MM.1S (cell line): ENCODE measurements at regions not wholly inside any gene's neighbourhood (a gene's known extent, or its start where the extent isn't known, plus 50 kb on each side); places are given as distances from the start of the nearest gene placed in this dataset.
"Not testable (repeated sequence)": the region's sequence is repeated elsewhere in the genome, so short reads cannot be mapped to it uniquely, and the experiment has no call there.

ENCODE experiments used
- DNase-seq: peaks from one replicate; pipeline ENCODE4 v3.0.0-alpha.2; 2015
- H2AFZ ChIP-seq: fragments of 300-600 bp; sonication (generic); 2 replicates; pipeline ENCODE4 v1.6.0; 2016; ENCODE audit warnings: antibody characterized with exemption, low read length
- H3F3A ChIP-seq: fragments of 300-600 bp; sonication (generic); 2 replicates; pipeline ENCODE4 v1.6.1; 2016; ENCODE audit warnings: mild to moderate bottlenecking, antibody characterized with exemption, low read length, moderate library complexity, mixed read lengths; ENCODE audit not compliant: insufficient read depth
- H3K27ac ChIP-seq: fragments of 300-600 bp; sonication (generic); 2 replicates; pipeline ENCODE4 v1.5.1; 2016; ENCODE audit warnings: mild to moderate bottlenecking, low read length
- H3K27me3 ChIP-seq: fragments of 300-600 bp; sonication (generic); replicated peaks from 2 replicates; pipeline ENCODE4 v1.6.0; 2016; ENCODE audit warnings: low read length; ENCODE audit not compliant: insufficient read depth
- H3K36me3 ChIP-seq: fragments of 300-600 bp; sonication (generic); replicated peaks from 2 replicates; pipeline ENCODE4 v1.6.1; 2016; ENCODE audit warnings: mild to moderate bottlenecking, low read length, mixed read lengths; ENCODE audit not compliant: insufficient read depth
- H3K4me1 ChIP-seq: fragments of 300-600 bp; sonication (generic); 2 replicates; pipeline ENCODE4 v1.6.1; 2016; ENCODE audit warnings: low read length, mixed read lengths
- H3K4me2 ChIP-seq: fragments of 300-600 bp; sonication (generic); 2 replicates; pipeline ENCODE4 v1.6.0; 2016; ENCODE audit warnings: low read depth, low read length
- H3K4me3 ChIP-seq: fragments of 300-600 bp; sonication (generic); 2 replicates; pipeline ENCODE4 v1.5.1; 2016; ENCODE audit warnings: low read length, mixed read lengths
- H3K79me2 ChIP-seq: fragments of 300-600 bp; sonication (generic); 2 replicates; pipeline ENCODE4 v1.6.1; 2016; ENCODE audit warnings: mixed run types, low read length, mixed read lengths
- H3K9ac ChIP-seq: fragments of 300-600 bp; sonication (generic); 2 replicates; pipeline ENCODE4 v1.6.1; 2016; ENCODE audit warnings: low read length, mixed read lengths
- H3K9me2 ChIP-seq: fragments of 300-600 bp; sonication (generic); replicated peaks from 2 replicates; pipeline ENCODE4 v1.6.1; 2016; ENCODE audit warnings: mild to moderate bottlenecking, low read length, mixed read lengths; ENCODE audit not compliant: insufficient read depth
- H3K9me3 ChIP-seq: fragments of 300-600 bp; sonication (generic); replicated peaks from 2 replicates; pipeline ENCODE4 v1.6.1; 2016; ENCODE audit warnings: mild to moderate bottlenecking, low read length, mixed read lengths; ENCODE audit not compliant: insufficient read depth
- H4K20me1 ChIP-seq: fragments of 300-600 bp; sonication (generic); 2 replicates; pipeline ENCODE4 v1.6.1; 2016; ENCODE audit warnings: mild to moderate bottlenecking, low read length, moderate library complexity, mixed read lengths; ENCODE audit not compliant: insufficient read depth

GRCh38 chr9:85792057-85792456 is 50.3 kb upstream of the AGTPBP1 start:
- not testable (repeated sequence) for H3K79me2 ChIP-seq, DNase-seq, H3K9ac ChIP-seq, H3K4me2 ChIP-seq, H2AFZ ChIP-seq, H3K4me3 ChIP-seq, H3K36me3 ChIP-seq, H3F3A ChIP-seq, H3K9me3 ChIP-seq, H3K9me2 ChIP-seq, H3K4me1 ChIP-seq, H3K27ac ChIP-seq, H3K27me3 ChIP-seq, H4K20me1 ChIP-seq

- not testable (repeated sequence) for H4K20me1 ChIP-seq, H3K36me3 ChIP-seq, H3K9me3 ChIP-seq, H3K4me1 ChIP-seq, H3K4me3 ChIP-seq, H3K9ac ChIP-seq, H3K27me3 ChIP-seq, H3K9me2 ChIP-seq
- Histone ChIP-seq H3K4me2 (peak overlapping the region; percentile 22; the same call in 1 of the 2 replicates), H3K27ac (peak overlapping the region; percentile 29; the same call in 1 of the 2 replicates), H3F3A (peaks cover 23% of the 10 kb centered on the region), H3K79me2 (peaks cover 17% of the 10 kb centered on the region), H2AFZ (0 out of 2 replicates have a peak overlapping the region, but pooled peaks have one; percentile 51)
- peak; percentile 78 for DNase-seq
These were observed 61.4 kb upstream of the AGTPBP1 start for GRCh38 chr9:85802978-85803695.

GRCh38 chr9:85804847-85805133 is 63.0 kb upstream of the AGTPBP1 start:
- Histone ChIP-seq H3K79me2 (peaks cover 25% of the 10 kb centered on the region), H3K9ac (peak overlapping the region; percentile 10; the same call in 1 of the 2 replicates), H3F3A (peaks cover 23% of the 10 kb centered on the region), H3K4me3 (peak overlapping the region; percentile 34; the same call in 1 of the 2 replicates), H3K4me2 (peak overlapping the region; percentile 43; the same call in 1 of the 2 replicates), H2AFZ (0 out of 2 replicates have a peak overlapping the region, but pooled peaks have one; percentile 31), H3K27ac (peak overlapping the region; percentile 53; the same call in 1 of the 2 replicates)
- H3K36me3 ChIP-seq, H3K9me3 ChIP-seq, DNase-seq, H3K9me2 ChIP-seq, H4K20me1 ChIP-seq, H3K27me3 ChIP-seq, H3K4me1 ChIP-seq: not testable (repeated sequence)

GRCh38 chr9:85805134-85806005 is 63.6 kb upstream of the AGTPBP1 start:
- Histone ChIP-seq H3K9ac (peak overlapping the region; percentile 80), H3K4me2 (peak overlapping the region; percentile 68; the same call in 1 of the 2 replicates), H3K79me2 (peaks cover 25% of the 10 kb centered on the region), H3K4me3 (peak overlapping the region; percentile 75), H3F3A (peaks cover 23% of the 10 kb centered on the region), H2AFZ (peak overlapping the region; percentile 63; the same call in 1 of the 2 replicates), H3K27ac (peak overlapping the region; percentile 67; the same call in 1 of the 2 replicates)
- not testable (repeated sequence) for H4K20me1 ChIP-seq, H3K9me2 ChIP-seq, H3K27me3 ChIP-seq, H3K9me3 ChIP-seq, H3K4me1 ChIP-seq, H3K36me3 ChIP-seq
- peak; percentile 78 for DNase-seq

- H3K4me2 ChIP-seq, H3K4me1 ChIP-seq, H3K9ac ChIP-seq, H3K27ac ChIP-seq, H3K4me3 ChIP-seq, H4K20me1 ChIP-seq, H3K9me3 ChIP-seq, H3K36me3 ChIP-seq, H3K9me2 ChIP-seq, H2AFZ ChIP-seq, H3K27me3 ChIP-seq, DNase-seq: not testable (repeated sequence)
- peaks cover 21% of the 10 kb centered on the region for H3F3A ChIP-seq
- peaks cover 25% of the 10 kb centered on the region for H3K79me2 ChIP-seq
These were observed 66.6 kb upstream of the AGTPBP1 start for GRCh38 chr9:85808329-85808728.

GRCh38 chr9:85813388-85813787 is 71.6 kb upstream of the AGTPBP1 start:
- H3K4me2 ChIP-seq, H2AFZ ChIP-seq, H3K9me3 ChIP-seq, H3K9me2 ChIP-seq, H3K27me3 ChIP-seq, DNase-seq, H3K9ac ChIP-seq, H3K4me3 ChIP-seq, H3K79me2 ChIP-seq, H3K36me3 ChIP-seq, H3K4me1 ChIP-seq, H3F3A ChIP-seq, H4K20me1 ChIP-seq, H3K27ac ChIP-seq: not testable (repeated sequence)

- not testable (repeated sequence) for H3K9me2 ChIP-seq, H3K36me3 ChIP-seq, H4K20me1 ChIP-seq, H3K4me3 ChIP-seq, DNase-seq, H3K4me2 ChIP-seq, H3K9me3 ChIP-seq, H3K79me2 ChIP-seq, H3K4me1 ChIP-seq, H3K27me3 ChIP-seq, H3F3A ChIP-seq, H2AFZ ChIP-seq, H3K27ac ChIP-seq, H3K9ac ChIP-seq
These were observed 73.0 kb upstream of the AGTPBP1 start for GRCh38 chr9:85814800-85815199.
